ENCODE measurements at regions not wholly inside any gene's neighbourhood (a gene's known extent, or its start where the extent isn't known, plus 50 kb on each side); places are given as distances from the start of the nearest gene placed in this dataset.
A peak's percentile ranks its signal among the peaks of the same experiment; 100 is the strongest.
"Not testable (repeated sequence)": the region's sequence is repeated elsewhere in the genome, so short reads cannot be mapped to it uniquely, and the experiment has no call there.

DNA sequence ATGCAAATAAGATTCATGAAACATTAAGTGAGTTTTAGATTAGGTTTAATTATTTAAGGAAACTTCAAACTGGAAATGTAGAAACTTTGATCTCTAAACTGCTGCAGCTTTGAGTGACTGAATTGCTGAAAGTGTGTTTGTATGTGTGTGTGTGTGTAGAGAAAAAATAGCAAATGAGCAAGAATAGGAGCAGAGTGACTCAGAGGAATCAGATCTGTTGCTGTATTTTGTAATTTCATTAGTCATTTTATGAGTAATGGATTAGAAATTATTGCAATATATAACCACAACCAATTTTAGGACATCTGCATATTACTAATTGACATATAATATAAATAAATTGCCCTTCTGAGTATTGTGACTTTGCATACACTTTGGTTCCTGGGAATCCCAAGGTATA, 52.8 kb upstream of the SLC9A9 start:
- H3K36me3 ChIP-seq (ENCODE audit: low read depth) = no peaks in the 10 kb centered on the region
- in situ Hi-C loops (cut with MboI) = no loop called here
- peak overlapping the region; percentile 60 for H3K4me2 ChIP-seq (ENCODE audit: unreplicated experiment)
- H3K27me3 ChIP-seq (replicated peaks; ENCODE audit: insufficient read depth) = no peaks in the 10 kb centered on the region
- peak; percentile 93 for DNase-seq
- no peaks in the 10 kb centered on the region for H3K9me2 ChIP-seq (ENCODE audit: insufficient read depth)
- H4K20me1 ChIP-seq (ENCODE audit: insufficient read depth) = no peaks in the 10 kb centered on the region
- H3K27ac ChIP-seq = peak overlapping the region; percentile 42; the same call in 1 of the 2 replicates
- no peak overlapping the region for H2AFZ ChIP-seq
- no peak overlapping the region for H3K9ac ChIP-seq
- H3F3A ChIP-seq (ENCODE audit: insufficient read depth) = peaks cover 20% of the 10 kb centered on the region
- no peak overlapping the region for H3K4me3 ChIP-seq
- no peaks in the 10 kb centered on the region for H3K79me2 ChIP-seq (ENCODE audit: insufficient read depth)
- no peaks in the 10 kb centered on the region for H3K9me3 ChIP-seq (ENCODE audit: low read depth)
- H3K4me1 ChIP-seq (ENCODE audit: insufficient read depth) = peaks cover 32% of the 10 kb centered on the region
- TF ChIP-seq EZH2phosphoT487 (IDR thresholded peaks at IDR 0.05; ENCODE audit: insufficient read depth, low read depth) (no peak), EZH2 (IDR thresholded peaks at IDR 0.05; ENCODE audit: insufficient read depth, poor library complexity, severe bottlenecking) (no peak)

DNA sequence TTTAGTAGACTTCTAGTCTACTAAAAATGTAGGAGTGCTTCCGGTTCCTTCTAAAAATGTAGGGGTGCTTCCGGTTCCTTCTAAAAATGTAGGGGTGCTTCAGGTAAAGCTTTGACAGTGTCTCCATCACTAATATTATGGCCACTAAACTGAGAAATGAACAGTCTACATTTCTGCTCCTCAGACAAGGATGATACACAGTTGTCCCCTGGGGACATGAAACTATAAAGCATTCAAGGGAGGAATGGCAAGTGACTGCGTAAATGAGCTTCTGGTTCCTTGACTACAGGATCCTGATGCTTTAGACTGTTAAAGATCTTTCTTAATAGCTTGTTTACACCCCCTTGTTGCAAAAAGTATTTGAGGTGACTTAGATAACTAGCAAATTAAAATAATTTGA, 53.9 kb upstream of the SLC9A9 start:
- no peaks in the 10 kb centered on the region for H3K9me3 ChIP-seq (ENCODE audit: low read depth)
- H3K4me1 ChIP-seq (ENCODE audit: insufficient read depth) = peaks cover 29% of the 10 kb centered on the region
- peaks cover 17% of the 10 kb centered on the region for H3F3A ChIP-seq (ENCODE audit: insufficient read depth)
- H2AFZ ChIP-seq = no peak overlapping the region
- no peaks in the 10 kb centered on the region for H3K36me3 ChIP-seq (ENCODE audit: low read depth)
- H3K9me2 ChIP-seq (ENCODE audit: insufficient read depth) = no peaks in the 10 kb centered on the region
- no peak overlapping the region for H3K9ac ChIP-seq
- H3K79me2 ChIP-seq (ENCODE audit: insufficient read depth) = no peaks in the 10 kb centered on the region
- no peak for TF ChIP-seq EZH2phosphoT487 (IDR thresholded peaks at IDR 0.05; ENCODE audit: insufficient read depth, low read depth)
- no peak for TF ChIP-seq EZH2 (IDR thresholded peaks at IDR 0.05; ENCODE audit: insufficient read depth, poor library complexity, severe bottlenecking)
- no peaks in the 10 kb centered on the region for H4K20me1 ChIP-seq (ENCODE audit: insufficient read depth)
- in situ Hi-C loops (cut with MboI) = no loop called here
- no peaks in the 10 kb centered on the region for H3K27me3 ChIP-seq (replicated peaks; ENCODE audit: insufficient read depth)
- H3K4me3 ChIP-seq = no peak overlapping the region
- WGBS, 2 experiments (ENCODE audit: low coverage in 1 of 2, low lambda C conversion rate in 2 of 2, missing lambda C conversion rate in 2 of 2) = 96 to 99% methylated on average over 3 of the region's 3 CpGs
- no peak for DNase-seq
- H3K4me2 ChIP-seq (ENCODE audit: unreplicated experiment) = no peak overlapping the region
- no peak overlapping the region for H3K27ac ChIP-seq

DNA sequence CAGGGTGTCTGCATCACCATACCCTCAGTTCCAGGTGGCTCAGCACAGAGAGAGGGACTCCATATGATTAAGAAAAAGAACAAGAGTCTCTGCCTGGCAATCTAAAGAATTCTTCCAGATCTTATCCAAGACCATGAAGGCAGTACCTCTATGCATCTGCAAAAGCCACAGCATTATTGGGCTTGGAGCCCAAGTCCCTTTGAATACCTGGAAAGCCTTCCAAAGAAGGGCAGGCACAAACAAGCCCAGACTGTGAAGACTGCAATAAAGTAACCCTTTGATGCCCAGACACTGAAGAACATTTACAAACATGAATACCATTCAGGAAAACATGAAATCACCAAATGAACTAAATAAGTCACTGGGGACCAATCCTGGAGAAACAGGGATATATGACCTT, 60.9 kb upstream of the DIPK2A start:
- Histone ChIP-seq H3F3A (ENCODE audit: insufficient read depth) (no peaks in the 10 kb centered on the region), H3K4me3 (no peak overlapping the region), H3K9me3 (ENCODE audit: low read depth) (no peaks in the 10 kb centered on the region), H3K9ac (no peak overlapping the region), H3K27ac (no peak overlapping the region), H3K9me2 (ENCODE audit: insufficient read depth) (no peaks in the 10 kb centered on the region), H3K36me3 (ENCODE audit: low read depth) (no peaks in the 10 kb centered on the region), H3K4me2 (ENCODE audit: unreplicated experiment) (no peak overlapping the region), H3K4me1 (ENCODE audit: insufficient read depth) (no peaks in the 10 kb centered on the region), H2AFZ (no peak overlapping the region), H4K20me1 (ENCODE audit: insufficient read depth) (no peaks in the 10 kb centered on the region), H3K79me2 (ENCODE audit: insufficient read depth) (no peaks in the 10 kb centered on the region), H3K27me3 (replicated peaks; ENCODE audit: insufficient read depth) (no peaks in the 10 kb centered on the region)
- no peak for TF ChIP-seq EZH2 (IDR thresholded peaks at IDR 0.05; ENCODE audit: insufficient read depth, poor library complexity, severe bottlenecking)
- no peak for TF ChIP-seq EZH2phosphoT487 (IDR thresholded peaks at IDR 0.05; ENCODE audit: insufficient read depth, low read depth)
- in situ Hi-C loops (cut with MboI) = no loop called here
- DNase-seq = no peak

DNA sequence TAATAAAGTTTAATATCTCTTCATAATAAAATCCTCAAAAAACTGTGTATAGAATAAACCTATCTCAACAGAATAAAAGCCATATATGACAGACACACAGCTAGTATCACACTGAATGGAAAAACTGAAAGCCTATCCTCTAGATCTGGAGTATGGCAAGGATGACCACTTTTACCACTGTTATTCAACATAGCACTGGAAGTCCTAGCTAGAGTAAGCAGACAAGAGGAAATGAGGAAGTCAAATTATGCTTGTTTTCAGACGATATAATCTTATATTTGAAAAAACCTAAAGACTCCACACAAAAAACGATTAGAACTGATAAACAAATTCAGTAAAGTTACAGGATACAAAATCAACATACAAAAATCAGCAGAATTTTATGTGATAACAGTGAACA, 57.4 kb upstream of the DIPK2A start:
- H3K9me3 ChIP-seq (ENCODE audit: low read depth) = no peaks in the 10 kb centered on the region
- H3K27ac ChIP-seq = no peak overlapping the region
- no peak for TF ChIP-seq EZH2 (IDR thresholded peaks at IDR 0.05; ENCODE audit: insufficient read depth, poor library complexity, severe bottlenecking)
- no peak for TF ChIP-seq EZH2phosphoT487 (IDR thresholded peaks at IDR 0.05; ENCODE audit: insufficient read depth, low read depth)
- no peak overlapping the region for H3K4me2 ChIP-seq (ENCODE audit: unreplicated experiment)
- H4K20me1 ChIP-seq (ENCODE audit: insufficient read depth) = no peaks in the 10 kb centered on the region
- H3K4me1 ChIP-seq (ENCODE audit: insufficient read depth) = no peaks in the 10 kb centered on the region
- no peaks in the 10 kb centered on the region for H3K36me3 ChIP-seq (ENCODE audit: low read depth)
- 52 to 72% methylated on average over 2 of the region's 2 CpGs for WGBS, 2 experiments (ENCODE audit: low coverage in 1 of 2, low lambda C conversion rate in 2 of 2, missing lambda C conversion rate in 2 of 2)
- no peak for DNase-seq
- no peaks in the 10 kb centered on the region for H3F3A ChIP-seq (ENCODE audit: insufficient read depth)
- no peaks in the 10 kb centered on the region for H3K9me2 ChIP-seq (ENCODE audit: insufficient read depth)
- no peak overlapping the region for H3K4me3 ChIP-seq
- in situ Hi-C loops (cut with MboI) = no loop called here
- H3K27me3 ChIP-seq (replicated peaks; ENCODE audit: insufficient read depth) = no peaks in the 10 kb centered on the region
- H2AFZ ChIP-seq = no peak overlapping the region
- no peaks in the 10 kb centered on the region for H3K79me2 ChIP-seq (ENCODE audit: insufficient read depth)
- H3K9ac ChIP-seq = no peak overlapping the region

DNA sequence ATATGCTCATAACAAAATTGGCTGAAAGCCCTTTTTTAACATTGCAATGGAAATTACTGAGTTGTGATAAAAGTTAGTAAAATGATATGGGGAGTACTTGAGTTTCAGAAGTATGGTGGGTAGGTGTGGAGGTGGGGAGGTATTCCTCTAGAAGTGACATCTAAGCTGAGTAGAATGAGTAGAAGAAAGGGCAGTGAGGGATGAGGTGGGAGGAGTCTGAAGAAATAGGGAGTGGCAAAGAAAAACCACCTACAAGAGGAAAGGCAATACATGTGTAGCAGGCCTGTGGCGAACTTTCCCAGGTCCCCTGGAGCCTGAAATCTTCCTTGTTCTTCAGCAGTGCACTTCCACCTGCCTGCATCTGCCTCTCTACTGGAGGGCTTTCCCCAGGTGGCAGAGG, 52.8 kb upstream of the DIPK2A start:
- H3K9me2 ChIP-seq (ENCODE audit: insufficient read depth) = no peaks in the 10 kb centered on the region
- 83 to 85% methylated on average over 1 of the region's 1 CpG for WGBS, 2 experiments (ENCODE audit: low coverage in 1 of 2, low lambda C conversion rate in 2 of 2, missing lambda C conversion rate in 2 of 2)
- in situ Hi-C loops (cut with MboI) = no loop called here
- H3K9ac ChIP-seq = no peak overlapping the region
- H3K79me2 ChIP-seq (ENCODE audit: insufficient read depth) = no peaks in the 10 kb centered on the region
- H3K9me3 ChIP-seq (ENCODE audit: low read depth) = no peaks in the 10 kb centered on the region
- H3K36me3 ChIP-seq (ENCODE audit: low read depth) = no peaks in the 10 kb centered on the region
- DNase-seq = no peak
- no peak overlapping the region for H3K27ac ChIP-seq
- no peaks in the 10 kb centered on the region for H3F3A ChIP-seq (ENCODE audit: insufficient read depth)
- H3K4me3 ChIP-seq = no peak overlapping the region
- H3K27me3 ChIP-seq (replicated peaks; ENCODE audit: insufficient read depth) = no peaks in the 10 kb centered on the region
- H4K20me1 ChIP-seq (ENCODE audit: insufficient read depth) = no peaks in the 10 kb centered on the region
- TF ChIP-seq EZH2phosphoT487 (IDR thresholded peaks at IDR 0.05; ENCODE audit: insufficient read depth, low read depth) (no peak), EZH2 (IDR thresholded peaks at IDR 0.05; ENCODE audit: insufficient read depth, poor library complexity, severe bottlenecking) (no peak)
- H3K4me1 ChIP-seq (ENCODE audit: insufficient read depth) = no peaks in the 10 kb centered on the region
- H3K4me2 ChIP-seq (ENCODE audit: unreplicated experiment) = no peak overlapping the region
- H2AFZ ChIP-seq = no peak overlapping the region

DNA sequence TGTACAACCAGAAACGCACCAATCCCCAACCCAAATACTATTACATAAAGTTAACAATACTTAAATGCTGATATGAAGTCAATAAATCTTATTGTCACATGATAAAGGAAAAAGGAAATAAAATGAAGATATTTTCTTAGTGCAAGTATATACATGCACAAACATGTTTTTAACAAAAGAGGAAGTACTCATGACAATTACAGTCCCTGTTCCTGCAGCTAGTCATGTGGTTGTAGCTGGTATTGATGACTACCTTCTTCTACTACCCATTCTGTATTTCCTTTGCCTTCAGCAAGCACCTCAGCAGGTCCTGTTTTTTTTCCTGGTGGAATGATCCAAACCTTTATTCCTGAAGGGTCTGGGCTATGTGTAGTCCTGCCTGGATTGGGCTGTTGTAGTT, 50.4 kb upstream of the DIPK2A start:
- in situ Hi-C loops (cut with MboI) = not testable (repeated sequence)

More for the DNA sequence above, 50.4 kb upstream of the DIPK2A start:
- H3K36me3 ChIP-seq (ENCODE audit: low read depth); H3K27ac ChIP-seq; H3K27me3 ChIP-seq (replicated peaks; ENCODE audit: insufficient read depth); H3K9ac ChIP-seq; H3K4me3 ChIP-seq; H2AFZ ChIP-seq; H3K4me2 ChIP-seq (ENCODE audit: unreplicated experiment); DNase-seq; H3F3A ChIP-seq (ENCODE audit: insufficient read depth); H3K4me1 ChIP-seq (ENCODE audit: insufficient read depth); H4K20me1 ChIP-seq (ENCODE audit: insufficient read depth); H3K9me3 ChIP-seq (ENCODE audit: low read depth); H3K79me2 ChIP-seq (ENCODE audit: insufficient read depth); H3K9me2 ChIP-seq (ENCODE audit: insufficient read depth): not testable (repeated sequence)
- WGBS, 2 experiments (ENCODE audit: low coverage in 1 of 2, low lambda C conversion rate in 2 of 2, missing lambda C conversion rate in 2 of 2) = 71 to 82% methylated on average over 1 of the region's 1 CpG

All from GM23248 (cell line).